ENCODE measurements at regions not wholly inside any gene's neighbourhood (a gene's known extent, or its start where the extent isn't known, plus 50 kb on each side); places are given as distances from the start of the nearest gene placed in this dataset.

GRCh38 chr2:105560157-105560556, 161.3 kb upstream of the FHL2 start:
- H3K36me3 ChIP-seq (ENCODE audit: control insufficient read depth, insufficient read depth, low read length) = no peaks in the 10 kb centered on the region
- H3K4me3 Mint-ChIP-seq = no peak overlapping the region
- H3K4me1 Mint-ChIP-seq = no peaks in the 10 kb centered on the region
- peaks cover 0 to 3% (median 0%) of the 10 kb centered on the region in 7 donors for H3K9me3 Mint-ChIP-seq
- no peak overlapping the region for H3K4me3 ChIP-seq (ENCODE audit: low read depth, low read length)
- H3K27me3 Mint-ChIP-seq = peaks cover 18% of the 10 kb centered on the region
- H3K27ac Mint-ChIP-seq = no peak overlapping the region
- peaks cover 18% of the 10 kb centered on the region for H3K27me3 ChIP-seq (ENCODE audit: control insufficient read depth, insufficient read depth, low read length)
- no peak overlapping the region for H3K27ac ChIP-seq (ENCODE audit: insufficient read depth, low read length, poor library complexity, severe bottlenecking)
- no peaks in the 10 kb centered on the region for H3K4me1 ChIP-seq (ENCODE audit: control insufficient read depth, insufficient read depth, low read length, poor library complexity, severe bottlenecking)
- ATAC-seq (ENCODE audit: low read depth in 2 of 2) = no peak
- no peaks in the 10 kb centered on the region for H3K36me3 Mint-ChIP-seq
- no peak for DNase-seq
- H3K9me3 ChIP-seq (ENCODE audit: control insufficient read depth in 2 of 2, low read length in 2 of 2) = no peaks in the 10 kb centered on the region

- Mint-ChIP-seq H3K9me3 (peaks cover 0 to 3% (median 0%) of the 10 kb centered on the region in 7 donors), H3K27ac (no peak overlapping the region), H3K4me1 (no peaks in the 10 kb centered on the region), H3K36me3 (no peaks in the 10 kb centered on the region), H3K4me3 (no peak overlapping the region), H3K27me3 (peaks cover 35% of the 10 kb centered on the region)
- no peaks in the 10 kb centered on the region for H3K9me3 ChIP-seq (ENCODE audit: control insufficient read depth in 2 of 2, low read length in 2 of 2)
- peaks cover 13% of the 10 kb centered on the region for H3K27me3 ChIP-seq (ENCODE audit: control insufficient read depth, insufficient read depth, low read length)
- no peak overlapping the region for H3K27ac ChIP-seq (ENCODE audit: insufficient read depth, low read length, poor library complexity, severe bottlenecking)
- no peak overlapping the region for H3K4me3 ChIP-seq (ENCODE audit: low read depth, low read length)
- H3K36me3 ChIP-seq (ENCODE audit: control insufficient read depth, insufficient read depth, low read length) = no peaks in the 10 kb centered on the region
- no peaks in the 10 kb centered on the region for H3K4me1 ChIP-seq (ENCODE audit: control insufficient read depth, insufficient read depth, low read length, poor library complexity, severe bottlenecking)
- ATAC-seq (ENCODE audit: low read depth in 2 of 2) (no peak), DNase-seq (no peak)
Measured at GRCh38 chr2:105557021-105557920, 158.4 kb upstream of the FHL2 start.

- Histone ChIP-seq H3K9me3 (ENCODE audit: control insufficient read depth in 2 of 2, low read length in 2 of 2) (no peaks in the 10 kb centered on the region), H3K4me1 (ENCODE audit: control insufficient read depth, insufficient read depth, low read length, poor library complexity, severe bottlenecking) (no peaks in the 10 kb centered on the region), H3K27me3 (ENCODE audit: control insufficient read depth, insufficient read depth, low read length) (peaks cover 16% of the 10 kb centered on the region), H3K27ac (ENCODE audit: insufficient read depth, low read length, poor library complexity, severe bottlenecking) (no peak overlapping the region), H3K4me3 (ENCODE audit: low read depth, low read length) (no peak overlapping the region), H3K36me3 (ENCODE audit: control insufficient read depth, insufficient read depth, low read length) (no peaks in the 10 kb centered on the region)
- Mint-ChIP-seq H3K27ac (no peak overlapping the region), H3K27me3 (peaks cover 35% of the 10 kb centered on the region), H3K36me3 (no peaks in the 10 kb centered on the region), H3K4me1 (no peaks in the 10 kb centered on the region), H3K9me3 (peaks cover 0 to 3% (median 0%) of the 10 kb centered on the region in 7 donors), H3K4me3 (no peak overlapping the region)
- ATAC-seq (ENCODE audit: low read depth in 2 of 2) (no peak), DNase-seq (no peak)
Measured at GRCh38 chr2:105556366-105556765, 157.5 kb upstream of the FHL2 start.

GRCh38 chr2:105554235-105554634, 155.4 kb upstream of the FHL2 start:
- no peak overlapping the region for H3K27ac Mint-ChIP-seq
- H3K27me3 Mint-ChIP-seq = peaks cover 28% of the 10 kb centered on the region
- H3K36me3 ChIP-seq (ENCODE audit: control insufficient read depth, insufficient read depth, low read length) = no peaks in the 10 kb centered on the region
- ATAC-seq (ENCODE audit: low read depth in 2 of 2) (no peak), DNase-seq (no peak)
- no peaks in the 10 kb centered on the region for H3K9me3 ChIP-seq (ENCODE audit: control insufficient read depth in 2 of 2, low read length in 2 of 2)
- no peak overlapping the region for H3K4me3 Mint-ChIP-seq
- H3K4me1 ChIP-seq (ENCODE audit: control insufficient read depth, insufficient read depth, low read length, poor library complexity, severe bottlenecking) = no peaks in the 10 kb centered on the region
- H3K36me3 Mint-ChIP-seq = no peaks in the 10 kb centered on the region
- H3K4me1 Mint-ChIP-seq = no peaks in the 10 kb centered on the region
- peaks cover 17% of the 10 kb centered on the region for H3K27me3 ChIP-seq (ENCODE audit: control insufficient read depth, insufficient read depth, low read length)
- H3K4me3 ChIP-seq (ENCODE audit: low read depth, low read length) = no peak overlapping the region
- H3K9me3 Mint-ChIP-seq = peaks cover 0 to 3% (median 0%) of the 10 kb centered on the region in 7 donors
- no peak overlapping the region for H3K27ac ChIP-seq (ENCODE audit: insufficient read depth, low read length, poor library complexity, severe bottlenecking)

GRCh38 chr2:105553538-105554196, 154.8 kb upstream of the FHL2 start:
- Histone ChIP-seq H3K27me3 (ENCODE audit: control insufficient read depth, insufficient read depth, low read length) (peaks cover 16% of the 10 kb centered on the region), H3K4me1 (ENCODE audit: control insufficient read depth, insufficient read depth, low read length, poor library complexity, severe bottlenecking) (no peaks in the 10 kb centered on the region), H3K27ac (ENCODE audit: insufficient read depth, low read length, poor library complexity, severe bottlenecking) (no peak overlapping the region), H3K36me3 (ENCODE audit: control insufficient read depth, insufficient read depth, low read length) (no peaks in the 10 kb centered on the region), H3K9me3 (ENCODE audit: control insufficient read depth in 2 of 2, low read length in 2 of 2) (no peaks in the 10 kb centered on the region), H3K4me3 (ENCODE audit: low read depth, low read length) (no peak overlapping the region)
- Mint-ChIP-seq H3K4me3 (no peak overlapping the region), H3K27me3 (peaks cover 26% of the 10 kb centered on the region), H3K36me3 (no peaks in the 10 kb centered on the region), H3K9me3 (peaks cover 0 to 2% (median 0%) of the 10 kb centered on the region in 7 donors), H3K4me1 (no peaks in the 10 kb centered on the region), H3K27ac (no peak overlapping the region)
- DNase-seq (no peak), ATAC-seq (ENCODE audit: low read depth in 2 of 2) (no peak)

- Mint-ChIP-seq H3K4me3 (peak overlapping the region in 2 of 4 donors; percentile 27 to 69), H3K9me3 (no peaks in the 10 kb centered on the region), H3K4me1 (peaks cover 0 to 23% (median 4%) of the 10 kb centered on the region in 4 donors), H3K27me3 (peaks cover 25% of the 10 kb centered on the region), H3K27ac (peak overlapping the region in 1 of 3 donors; percentile 65), H3K36me3 (no peaks in the 10 kb centered on the region)
- peak in 2 of 3 donors; percentile 21 to 72 for DNase-seq
- Histone ChIP-seq H3K9me3 (ENCODE audit: control insufficient read depth in 2 of 2, low read length in 2 of 2) (no peaks in the 10 kb centered on the region), H3K4me3 (ENCODE audit: low read depth, low read length) (peak overlapping the region; percentile 49), H3K27ac (ENCODE audit: insufficient read depth, low read length, poor library complexity, severe bottlenecking) (no peak overlapping the region), H3K27me3 (ENCODE audit: control insufficient read depth, insufficient read depth, low read length) (peaks cover 5% of the 10 kb centered on the region), H3K36me3 (ENCODE audit: control insufficient read depth, insufficient read depth, low read length) (no peaks in the 10 kb centered on the region), H3K4me1 (ENCODE audit: control insufficient read depth, insufficient read depth, low read length, poor library complexity, severe bottlenecking) (peaks cover 13% of the 10 kb centered on the region)
- ATAC-seq (ENCODE audit: low read depth in 2 of 2) = peak in 1 of 2 donors; percentile 82
Measured at GRCh38 chr2:105546628-105546974, 147.8 kb upstream of the FHL2 start.

- H3K27ac Mint-ChIP-seq = peak overlapping the region in 1 of 3 donors; percentile 55
- H3K36me3 Mint-ChIP-seq = no peaks in the 10 kb centered on the region
- no peak overlapping the region for H3K27ac ChIP-seq (ENCODE audit: insufficient read depth, low read length, poor library complexity, severe bottlenecking)
- H3K27me3 ChIP-seq (ENCODE audit: control insufficient read depth, insufficient read depth, low read length) = peaks cover 4% of the 10 kb centered on the region
- peak; percentile 48 to 70 (median 57) for DNase-seq
- peak overlapping the region; percentile 49 for H3K4me3 ChIP-seq (ENCODE audit: low read depth, low read length)
- peaks cover 13% of the 10 kb centered on the region for H3K4me1 ChIP-seq (ENCODE audit: control insufficient read depth, insufficient read depth, low read length, poor library complexity, severe bottlenecking)
- no peak for ATAC-seq (ENCODE audit: low read depth in 2 of 2)
- no peaks in the 10 kb centered on the region for H3K9me3 Mint-ChIP-seq
- H3K4me3 Mint-ChIP-seq = peak overlapping the region in 2 of 4 donors; percentile 27 to 69
- H3K4me1 Mint-ChIP-seq = peaks cover 0 to 26% (median 5%) of the 10 kb centered on the region in 4 donors
- H3K36me3 ChIP-seq (ENCODE audit: control insufficient read depth, insufficient read depth, low read length) = no peaks in the 10 kb centered on the region
- H3K9me3 ChIP-seq (ENCODE audit: control insufficient read depth in 2 of 2, low read length in 2 of 2) = no peaks in the 10 kb centered on the region
- peaks cover 25% of the 10 kb centered on the region for H3K27me3 Mint-ChIP-seq
Measured at GRCh38 chr2:105545730-105546627, 147.1 kb upstream of the FHL2 start.
